A549 (cell line): ENCODE measurements at regions not wholly inside any gene's neighbourhood (a gene's known extent, or its start where the extent isn't known, plus 50 kb on each side); places are given as distances from the start of the nearest gene placed in this dataset.

Source experiments
- BHLHE40 ChIP-seq: IDR thresholded peaks from 2 replicates; pipeline ENCODE4 v1.6.1; 2012; ENCODE audit warnings: low read depth, low read length, inconsistent platforms
- CBX2 ChIP-seq: fragments of 200-600 bp; sonication (generic); IDR thresholded peaks from 2 replicates; pipeline ENCODE4 v1.6.1; 2016; ENCODE audit warnings: low read depth, mild to moderate bottlenecking, borderline replicate concordance
- CEBPB ChIP-seq, 2 experiments: fragments of >200 bp in 1 of 2; sonication (Bioruptor Twin) in 1 of 2; formaldehyde crosslinking in 1 of 2; IDR thresholded peaks; 2 replicates each; pipeline ENCODE4 v1.6.1; 2012 to 2016
- EP300 ChIP-seq, 2 experiments: fragments of >200 bp; sonication (Bioruptor Twin); formaldehyde crosslinking; IDR thresholded peaks; 2 replicates in 1 of 2; 3 replicates in 1 of 2; pipeline ENCODE4 v1.6.1; 2016 to 2017
- HEYL ChIP-seq: fragments of 250-450 bp; sonication (Bioruptor Pico); IDR thresholded peaks from 2 replicates; pipeline ENCODE4 v1.8.0; 2021; ENCODE audit warnings: mild to moderate bottlenecking, moderate library complexity
- MAFK ChIP-seq: fragments of 450-650 bp; IDR thresholded peaks from 2 replicates; pipeline ENCODE4 v1.6.1; 2014; ENCODE audit not compliant: partially characterized antibody
- POLR2A ChIP-seq: IDR thresholded peaks from 2 replicates; pipeline ENCODE4 v1.6.1; 2012; ENCODE audit warnings: mild to moderate bottlenecking, low read length
- RCOR1 ChIP-seq: fragments of 150-350 bp; IDR thresholded peaks from 2 replicates; pipeline ENCODE4 v1.6.1; 2014; ENCODE audit warnings: antibody characterized with exemption, low read length, low read depth
- ZFP36 ChIP-seq: fragments of 450-650 bp; IDR thresholded peaks from 2 replicates; pipeline ENCODE4 v1.6.1; 2014; ENCODE audit warnings: borderline replicate concordance; ENCODE audit not compliant: partially characterized antibody
- TF ChIP-seq, protein P1 (sequence below): fragments of >200 bp; sonication (Bioruptor Twin); formaldehyde crosslinking; IDR thresholded peaks from 3 replicates; pipeline ENCODE4 v1.5.1; 2016
- TF ChIP-seq, protein P2 (sequence below): fragments of 200-600 bp; sonication (generic); IDR thresholded peaks from 2 replicates; pipeline ENCODE4 v1.6.1; 2016; ENCODE audit warnings: antibody characterized with exemption, mild to moderate bottlenecking, moderate library complexity
- TF ChIP-seq, protein P3 (sequence below): fragments of 450-650 bp; IDR thresholded peaks from 2 replicates; pipeline ENCODE4 v1.6.1; 2014; ENCODE audit warnings: antibody characterized with exemption
- TF ChIP-seq, protein P4 (sequence below): fragments of 150-350 bp; IDR thresholded peaks from 2 replicates; pipeline ENCODE4 v1.6.1; 2014; ENCODE audit warnings: low read depth, mild to moderate bottlenecking, low read length
- TF ChIP-seq, protein P5 (sequence below): IDR thresholded peaks from 2 replicates; pipeline ENCODE4 v1.6.1; 2012; ENCODE audit warnings: low read depth, borderline replicate concordance

DNA sequence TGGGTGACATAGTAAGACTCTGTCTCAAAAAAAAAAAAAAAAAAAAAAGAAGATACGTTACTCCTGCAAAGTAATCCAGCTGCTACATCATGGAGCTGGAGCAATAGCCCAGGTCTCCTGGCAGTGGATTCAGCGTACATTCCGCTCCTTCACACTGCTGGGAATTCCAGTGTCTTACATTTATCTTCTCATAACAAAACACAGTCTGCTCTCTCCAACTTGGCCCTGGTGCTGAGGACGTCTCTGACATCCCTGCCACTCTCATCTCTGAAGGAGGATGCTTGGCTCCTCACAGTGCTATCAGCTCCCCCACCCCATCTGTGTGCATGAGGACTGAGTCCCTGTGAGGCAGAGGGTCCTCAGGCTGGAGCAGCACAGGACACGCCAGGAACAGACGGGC, 529.8 kb downstream of the CD83 start:
- TF ChIP-seq, protein P1, sequence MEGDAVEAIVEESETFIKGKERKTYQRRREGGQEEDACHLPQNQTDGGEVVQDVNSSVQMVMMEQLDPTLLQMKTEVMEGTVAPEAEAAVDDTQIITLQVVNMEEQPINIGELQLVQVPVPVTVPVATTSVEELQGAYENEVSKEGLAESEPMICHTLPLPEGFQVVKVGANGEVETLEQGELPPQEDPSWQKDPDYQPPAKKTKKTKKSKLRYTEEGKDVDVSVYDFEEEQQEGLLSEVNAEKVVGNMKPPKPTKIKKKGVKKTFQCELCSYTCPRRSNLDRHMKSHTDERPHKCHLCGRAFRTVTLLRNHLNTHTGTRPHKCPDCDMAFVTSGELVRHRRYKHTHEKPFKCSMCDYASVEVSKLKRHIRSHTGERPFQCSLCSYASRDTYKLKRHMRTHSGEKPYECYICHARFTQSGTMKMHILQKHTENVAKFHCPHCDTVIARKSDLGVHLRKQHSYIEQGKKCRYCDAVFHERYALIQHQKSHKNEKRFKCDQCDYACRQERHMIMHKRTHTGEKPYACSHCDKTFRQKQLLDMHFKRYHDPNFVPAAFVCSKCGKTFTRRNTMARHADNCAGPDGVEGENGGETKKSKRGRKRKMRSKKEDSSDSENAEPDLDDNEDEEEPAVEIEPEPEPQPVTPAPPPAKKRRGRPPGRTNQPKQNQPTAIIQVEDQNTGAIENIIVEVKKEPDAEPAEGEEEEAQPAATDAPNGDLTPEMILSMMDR: no peak
- TF ChIP-seq CEBPB (IDR thresholded peaks at IDR 0.05) (no peak), MAFK (no peak), HEYL (CRISPR knock-in tag) (no peak), CBX2 (no peak), RCOR1 (no peak), EP300 (IDR thresholded peaks at IDR 0.05) (no peak), ZFP36 (no peak), BHLHE40 (no peak), POLR2A (no peak)
- TF ChIP-seq, protein P2, sequence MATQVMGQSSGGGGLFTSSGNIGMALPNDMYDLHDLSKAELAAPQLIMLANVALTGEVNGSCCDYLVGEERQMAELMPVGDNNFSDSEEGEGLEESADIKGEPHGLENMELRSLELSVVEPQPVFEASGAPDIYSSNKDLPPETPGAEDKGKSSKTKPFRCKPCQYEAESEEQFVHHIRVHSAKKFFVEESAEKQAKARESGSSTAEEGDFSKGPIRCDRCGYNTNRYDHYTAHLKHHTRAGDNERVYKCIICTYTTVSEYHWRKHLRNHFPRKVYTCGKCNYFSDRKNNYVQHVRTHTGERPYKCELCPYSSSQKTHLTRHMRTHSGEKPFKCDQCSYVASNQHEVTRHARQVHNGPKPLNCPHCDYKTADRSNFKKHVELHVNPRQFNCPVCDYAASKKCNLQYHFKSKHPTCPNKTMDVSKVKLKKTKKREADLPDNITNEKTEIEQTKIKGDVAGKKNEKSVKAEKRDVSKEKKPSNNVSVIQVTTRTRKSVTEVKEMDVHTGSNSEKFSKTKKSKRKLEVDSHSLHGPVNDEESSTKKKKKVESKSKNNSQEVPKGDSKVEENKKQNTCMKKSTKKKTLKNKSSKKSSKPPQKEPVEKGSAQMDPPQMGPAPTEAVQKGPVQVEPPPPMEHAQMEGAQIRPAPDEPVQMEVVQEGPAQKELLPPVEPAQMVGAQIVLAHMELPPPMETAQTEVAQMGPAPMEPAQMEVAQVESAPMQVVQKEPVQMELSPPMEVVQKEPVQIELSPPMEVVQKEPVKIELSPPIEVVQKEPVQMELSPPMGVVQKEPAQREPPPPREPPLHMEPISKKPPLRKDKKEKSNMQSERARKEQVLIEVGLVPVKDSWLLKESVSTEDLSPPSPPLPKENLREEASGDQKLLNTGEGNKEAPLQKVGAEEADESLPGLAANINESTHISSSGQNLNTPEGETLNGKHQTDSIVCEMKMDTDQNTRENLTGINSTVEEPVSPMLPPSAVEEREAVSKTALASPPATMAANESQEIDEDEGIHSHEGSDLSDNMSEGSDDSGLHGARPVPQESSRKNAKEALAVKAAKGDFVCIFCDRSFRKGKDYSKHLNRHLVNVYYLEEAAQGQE: no peak
- TF ChIP-seq, protein P3, sequence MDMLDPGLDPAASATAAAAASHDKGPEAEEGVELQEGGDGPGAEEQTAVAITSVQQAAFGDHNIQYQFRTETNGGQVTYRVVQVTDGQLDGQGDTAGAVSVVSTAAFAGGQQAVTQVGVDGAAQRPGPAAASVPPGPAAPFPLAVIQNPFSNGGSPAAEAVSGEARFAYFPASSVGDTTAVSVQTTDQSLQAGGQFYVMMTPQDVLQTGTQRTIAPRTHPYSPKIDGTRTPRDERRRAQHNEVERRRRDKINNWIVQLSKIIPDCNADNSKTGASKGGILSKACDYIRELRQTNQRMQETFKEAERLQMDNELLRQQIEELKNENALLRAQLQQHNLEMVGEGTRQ: no peak
- TF ChIP-seq, protein P4, sequence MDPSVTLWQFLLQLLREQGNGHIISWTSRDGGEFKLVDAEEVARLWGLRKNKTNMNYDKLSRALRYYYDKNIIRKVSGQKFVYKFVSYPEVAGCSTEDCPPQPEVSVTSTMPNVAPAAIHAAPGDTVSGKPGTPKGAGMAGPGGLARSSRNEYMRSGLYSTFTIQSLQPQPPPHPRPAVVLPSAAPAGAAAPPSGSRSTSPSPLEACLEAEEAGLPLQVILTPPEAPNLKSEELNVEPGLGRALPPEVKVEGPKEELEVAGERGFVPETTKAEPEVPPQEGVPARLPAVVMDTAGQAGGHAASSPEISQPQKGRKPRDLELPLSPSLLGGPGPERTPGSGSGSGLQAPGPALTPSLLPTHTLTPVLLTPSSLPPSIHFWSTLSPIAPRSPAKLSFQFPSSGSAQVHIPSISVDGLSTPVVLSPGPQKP: no peak
- TF ChIP-seq, protein P5, sequence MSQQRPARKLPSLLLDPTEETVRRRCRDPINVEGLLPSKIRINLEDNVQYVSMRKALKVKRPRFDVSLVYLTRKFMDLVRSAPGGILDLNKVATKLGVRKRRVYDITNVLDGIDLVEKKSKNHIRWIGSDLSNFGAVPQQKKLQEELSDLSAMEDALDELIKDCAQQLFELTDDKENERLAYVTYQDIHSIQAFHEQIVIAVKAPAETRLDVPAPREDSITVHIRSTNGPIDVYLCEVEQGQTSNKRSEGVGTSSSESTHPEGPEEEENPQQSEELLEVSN: no peak
